Stimulated activated CD4-positive, alpha-beta T cell treated with anti-CD3 and anti-CD28 coated beads, Interleukin-12 subunit alpha, Interleukin-12 subunit beta, amount 100 ng/mL, for 4 hours (primary cell): ENCODE measurements at regions not wholly inside any gene's neighbourhood (a gene's known extent, or its start where the extent isn't known, plus 50 kb on each side); places are given as distances from the start of the nearest gene placed in this dataset.

Experiments
- DNase-seq: peaks from one replicate; pipeline ENCODE4 v3.0.0-alpha.2; 2020

DNA sequence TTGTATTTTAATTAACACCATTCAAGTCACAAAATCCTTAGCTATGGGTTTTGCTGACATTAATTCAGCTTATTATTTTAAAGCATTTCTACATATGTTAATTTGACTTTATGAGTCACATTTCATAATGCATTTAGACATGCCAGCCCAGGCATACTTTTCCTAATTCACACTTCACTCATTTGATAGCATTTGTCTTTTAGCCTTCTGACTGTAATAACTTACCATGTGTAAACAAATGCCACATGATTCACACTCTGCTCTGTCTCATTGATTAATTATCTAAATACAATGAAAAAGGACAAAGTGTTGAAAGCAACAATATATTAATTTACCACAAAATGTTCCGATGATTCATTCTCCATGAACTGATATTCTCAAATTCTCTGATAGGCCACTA, 927.8 kb upstream of the EPHA6 start:
- no peak for DNase-seq

- DNase-seq: no peak
Observed at GRCh38 chr3:95887114-95887513, 927.3 kb upstream of the EPHA6 start.

- DNase-seq: no peak
Observed at GRCh38 chr3:95894820-95895219, 919.6 kb upstream of the EPHA6 start.

DNA sequence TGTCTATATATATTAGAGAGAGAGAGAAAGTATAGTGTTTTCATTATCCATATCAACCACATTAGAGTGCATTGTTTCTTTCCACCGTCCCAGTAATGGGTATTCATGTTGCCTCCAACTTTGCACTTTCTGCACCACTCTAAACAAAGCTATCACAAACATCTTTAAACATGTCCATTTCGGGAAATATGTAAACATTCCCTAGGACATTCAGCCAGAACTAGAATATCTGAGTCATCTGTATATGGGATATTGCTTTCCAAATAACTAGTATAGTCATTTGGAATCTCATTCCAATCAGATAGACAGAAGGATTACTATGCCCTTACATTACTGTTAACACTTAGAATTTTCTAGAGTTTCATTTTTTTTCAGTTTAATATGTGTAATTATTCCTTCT, 914.9 kb upstream of the EPHA6 start:
- DNase-seq: no peak

DNA sequence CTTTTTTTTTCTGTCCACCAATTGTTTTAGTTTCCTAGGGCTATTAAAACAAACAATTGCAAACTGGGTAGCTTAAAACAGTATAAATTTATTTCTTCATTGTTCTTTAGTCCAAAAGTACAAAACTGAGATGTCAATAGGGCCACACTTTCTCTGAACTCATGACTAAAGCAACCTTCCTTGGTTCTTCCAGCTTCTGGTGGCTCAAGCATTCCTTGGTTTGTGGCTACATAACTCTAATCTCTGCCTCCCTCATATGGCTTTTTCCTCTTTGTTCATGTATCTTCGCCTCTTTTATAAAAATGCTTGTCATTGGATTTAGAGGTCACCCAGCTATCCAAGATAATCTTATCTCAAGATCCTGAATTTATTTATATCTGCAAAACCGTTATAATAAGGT, 914.5 kb upstream of the EPHA6 start:
- no peak for DNase-seq

GRCh38 chr3:95901948-95902347, 912.4 kb upstream of the EPHA6 start:
- DNase-seq: no peak

DNA sequence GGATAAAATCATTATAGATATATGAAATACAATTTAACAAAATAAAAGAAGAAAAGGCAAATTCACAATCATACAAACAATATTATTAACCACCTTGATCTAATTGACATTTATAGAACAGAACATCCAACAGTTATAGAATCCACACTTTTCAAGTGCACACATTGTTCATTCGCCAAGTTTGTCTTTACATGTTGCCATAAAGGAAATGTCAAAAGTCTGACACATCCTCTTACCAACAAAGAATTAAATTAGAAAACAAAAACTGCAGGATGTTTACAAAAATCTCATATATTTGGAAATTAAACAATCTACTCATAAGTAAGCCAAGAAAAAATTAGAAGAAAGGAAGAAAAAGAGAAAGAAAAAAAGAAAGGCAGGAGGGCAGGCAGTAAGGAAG, 909.2 kb upstream of the EPHA6 start:
- no peak for DNase-seq

DNA sequence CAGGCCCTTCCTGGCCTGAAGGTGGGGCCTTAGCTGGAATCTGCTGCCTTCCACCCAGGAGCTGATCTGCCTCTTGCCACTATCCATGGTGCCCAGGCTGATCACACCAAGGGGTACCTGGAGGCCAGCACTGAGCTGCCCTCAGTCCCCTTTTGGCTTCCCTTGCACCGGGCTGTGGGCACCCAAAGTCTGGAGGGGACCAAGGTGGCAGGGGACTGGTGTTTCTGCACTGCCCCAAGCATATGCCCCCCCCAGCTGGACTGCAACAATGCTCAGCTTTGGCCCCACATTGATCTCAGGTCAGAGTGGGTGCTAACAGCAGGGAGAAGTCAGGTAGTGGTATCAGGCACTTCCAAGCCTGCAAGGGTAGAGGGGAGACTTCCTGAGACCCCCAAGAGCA, 902.6 kb upstream of the EPHA6 start:
- no peak for DNase-seq

- DNase-seq: no peak
Observed at GRCh38 chr3:95923496-95924210, 890.7 kb upstream of the EPHA6 start.

DNA sequence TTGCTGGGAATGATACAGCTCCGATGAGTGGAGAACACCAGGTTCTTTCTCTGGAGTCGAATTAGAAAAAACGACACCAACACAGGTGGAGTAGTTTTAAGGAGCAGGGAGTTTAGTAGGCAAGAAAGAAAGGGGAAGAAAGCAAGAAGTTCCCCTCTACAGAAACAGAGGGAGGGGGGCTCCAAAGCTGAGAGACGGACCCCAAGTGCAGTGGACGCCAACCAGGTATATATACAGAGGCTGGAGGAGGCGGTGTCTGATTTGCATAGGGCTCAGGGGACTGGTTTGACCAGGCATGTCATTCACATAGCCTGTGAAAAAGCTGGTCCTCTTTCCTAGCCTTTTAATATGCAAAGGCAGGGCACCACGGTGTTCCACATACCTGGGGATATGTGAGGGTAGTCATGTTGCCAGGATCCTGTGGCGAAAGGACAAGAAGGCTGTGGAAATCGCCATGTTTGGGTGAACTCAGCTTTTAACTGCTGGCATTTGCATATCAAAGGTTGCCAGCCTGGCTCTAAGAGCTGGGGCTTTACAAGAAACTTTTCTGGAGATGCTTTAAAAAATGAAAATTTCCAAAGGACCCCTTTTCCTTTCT, 887.4 kb upstream of the EPHA6 start:
- no peak for DNase-seq

DNA sequence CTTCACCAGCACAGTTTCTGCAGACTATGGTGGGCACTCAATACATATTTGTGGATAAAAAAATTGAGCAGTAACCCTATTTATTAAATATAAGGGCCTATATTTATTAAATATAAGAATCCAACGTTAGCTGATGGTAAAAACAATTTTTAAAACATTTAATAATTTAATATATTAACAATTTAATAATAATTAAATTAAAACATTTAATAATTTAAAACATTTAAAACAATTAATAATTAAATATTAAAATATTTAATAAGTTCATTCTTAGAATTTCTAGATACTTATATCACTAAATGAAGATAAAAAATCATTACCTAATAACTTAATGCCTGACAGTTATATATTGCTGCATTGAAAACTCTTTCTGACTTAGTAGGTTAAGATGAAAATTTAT, 880.2 kb upstream of the EPHA6 start:
- DNase-seq: no peak

DNA sequence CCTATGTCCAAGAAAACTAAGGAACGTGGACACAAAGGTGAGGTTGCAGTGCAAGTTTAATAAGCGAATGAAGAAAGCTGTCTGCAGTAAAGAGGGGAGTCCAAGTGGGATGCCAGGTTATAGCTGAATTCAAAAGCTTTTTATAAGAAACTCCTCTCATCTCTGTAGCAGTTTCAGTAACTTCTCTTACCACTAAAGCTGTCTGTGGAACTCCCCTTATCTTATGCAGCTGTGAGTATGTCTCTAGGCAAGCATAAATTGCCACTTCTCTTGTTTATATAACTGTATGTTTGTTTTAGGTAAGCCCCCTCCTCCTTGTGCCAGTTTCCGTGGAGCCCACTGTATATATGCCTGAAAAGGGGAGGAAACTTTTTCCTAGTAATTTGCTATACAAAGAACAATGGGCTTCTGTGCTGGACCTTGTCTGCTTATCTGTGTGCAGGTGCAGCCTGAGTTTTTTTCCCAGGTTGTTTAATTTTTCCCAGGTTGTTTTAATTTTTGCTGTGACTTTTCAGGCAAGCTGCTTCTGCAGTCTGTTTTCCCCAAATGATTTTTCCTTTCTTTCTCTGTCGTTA, 875.1 kb upstream of the EPHA6 start:
- DNase-seq: no peak

- no peak for DNase-seq
Observed at GRCh38 chr3:95965704-95966336, 848.6 kb upstream of the EPHA6 start.

- DNase-seq: no peak
Observed at GRCh38 chr3:95971573-95971972, 842.8 kb upstream of the EPHA6 start.

GRCh38 chr3:95994338-95994737, 820.1 kb upstream of the EPHA6 start:
- DNase-seq: no peak

DNA sequence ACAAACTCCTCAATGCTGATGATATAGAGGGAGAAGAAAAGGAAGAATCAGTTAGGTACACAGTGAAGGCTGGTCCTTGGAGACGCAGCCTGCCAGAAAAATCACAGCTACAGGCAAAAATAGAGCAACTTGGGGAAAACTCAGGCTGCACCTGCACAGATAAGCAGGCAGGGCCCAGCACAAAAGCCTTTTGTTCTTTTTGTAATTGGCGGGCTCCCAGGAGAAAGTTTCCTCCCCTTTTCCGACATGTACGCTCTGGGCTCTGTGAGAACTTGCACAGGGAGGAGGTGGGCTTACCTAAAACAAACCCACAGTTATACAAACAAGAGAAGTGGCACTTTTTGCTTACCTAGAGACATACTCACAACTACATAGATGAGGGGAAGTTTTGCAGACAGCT, 813.4 kb upstream of the EPHA6 start:
- DNase-seq: no peak

- no peak for DNase-seq
Observed at GRCh38 chr3:96007650-96008195, 806.7 kb upstream of the EPHA6 start.

GRCh38 chr3:96012939-96013338, 801.5 kb upstream of the EPHA6 start:
- DNase-seq: no peak

DNA sequence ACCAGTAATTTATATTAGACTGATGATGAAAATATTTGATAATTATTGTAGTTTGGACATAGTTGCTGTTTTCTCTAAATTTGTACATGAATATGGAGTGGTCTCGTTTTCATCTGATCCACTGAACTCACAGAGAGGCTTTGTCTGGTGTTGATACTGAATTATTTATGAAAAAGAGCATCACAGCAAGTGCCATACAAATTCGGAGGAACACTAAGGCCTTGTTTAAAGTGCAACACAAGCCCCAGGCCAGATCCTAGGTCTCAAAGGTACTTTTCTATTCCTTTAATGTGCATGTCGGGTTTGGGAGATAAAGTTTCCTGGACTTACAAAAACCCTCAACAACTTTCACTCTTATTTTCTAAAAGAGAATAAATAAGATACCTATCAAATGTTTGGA, 796.8 kb upstream of the EPHA6 start:
- DNase-seq: no peak

DNA sequence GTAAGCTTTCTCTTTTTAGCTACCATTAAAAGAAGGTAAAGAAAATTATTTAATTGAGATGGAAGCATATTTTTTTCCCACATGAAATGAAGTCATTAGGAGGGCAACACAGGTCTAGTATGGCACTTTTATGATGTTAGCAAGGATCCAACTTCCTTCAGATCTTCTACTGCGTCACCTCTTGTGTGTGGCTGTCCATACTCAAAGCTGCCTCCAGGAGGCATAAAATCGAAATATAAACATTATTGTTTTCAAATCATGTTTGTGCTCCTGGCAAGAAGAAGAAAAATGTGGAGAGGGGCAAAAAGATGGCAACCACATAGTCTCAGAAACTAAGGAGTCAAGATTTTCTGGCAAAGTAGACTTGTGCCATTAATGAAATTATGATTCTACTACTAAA, 791.7 kb upstream of the EPHA6 start:
- DNase-seq: no peak

DNA sequence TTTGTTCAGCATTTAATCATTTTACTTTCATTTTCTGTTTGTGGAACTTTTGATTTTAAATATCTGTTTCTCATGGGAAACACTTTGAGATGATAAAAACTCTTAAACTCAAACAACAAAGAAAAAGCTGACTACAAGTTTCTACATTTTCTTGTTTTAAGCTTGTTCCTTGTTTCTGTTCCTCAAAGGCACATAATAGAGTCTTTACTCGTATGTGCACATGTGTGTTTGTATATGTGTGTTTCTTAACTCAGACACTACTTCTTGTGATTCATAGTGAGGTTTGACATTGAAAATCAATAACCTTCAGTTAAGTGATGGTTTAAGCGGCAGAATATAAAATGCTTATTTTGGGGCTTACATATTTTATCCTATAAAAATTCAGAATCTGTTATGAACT, 786.7 kb upstream of the EPHA6 start:
- no peak for DNase-seq

DNA sequence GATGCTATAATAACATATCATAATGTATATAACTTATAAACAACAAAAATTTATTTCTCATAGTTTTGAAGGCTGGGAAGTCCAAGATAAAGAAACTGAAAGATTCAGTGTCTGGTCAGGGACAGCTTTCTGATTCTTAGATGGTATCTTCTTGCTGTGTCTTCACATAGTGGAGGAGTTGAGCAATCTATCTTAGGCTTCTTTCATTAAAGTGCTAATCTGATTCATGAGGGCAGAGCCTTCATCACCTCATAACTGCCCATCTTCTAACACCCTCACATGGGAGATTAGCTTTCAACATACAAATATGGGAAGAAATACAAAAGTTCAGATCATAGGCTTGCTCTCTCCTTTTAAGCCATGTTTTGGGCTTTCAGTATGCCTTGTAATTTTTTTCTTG, 774.8 kb upstream of the EPHA6 start:
- no peak for DNase-seq

DNA sequence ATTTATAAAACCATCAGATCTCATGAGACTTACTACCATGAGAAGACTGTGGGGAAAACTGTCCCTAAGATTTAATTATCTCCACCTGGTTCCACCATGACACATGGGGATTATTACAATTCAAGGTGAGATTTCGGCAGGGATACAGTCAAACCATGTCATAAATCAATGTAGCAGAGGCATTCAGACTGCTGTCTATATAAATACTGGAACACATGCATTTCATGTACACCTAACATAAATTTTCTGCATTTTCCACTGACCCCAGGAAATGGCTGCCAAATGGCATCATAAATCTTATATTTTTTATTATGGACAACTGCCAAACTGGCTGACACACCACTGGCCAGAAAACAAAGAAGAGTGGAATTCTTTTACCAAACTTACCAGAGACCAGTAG, 755.1 kb upstream of the EPHA6 start:
- no peak for DNase-seq

GRCh38 chr3:96069065-96069464, 745.3 kb upstream of the EPHA6 start:
- no peak for DNase-seq
